ENCODE measurements at regions not wholly inside any gene's neighbourhood (a gene's known extent, or its start where the extent isn't known, plus 50 kb on each side); places are given as distances from the start of the nearest gene placed in this dataset.

GRCh38 chr13:65613004-65613403, 1617.1 kb downstream of the PCDH9 start:
- Histone ChIP-seq H3K4me3 (no peak overlapping the region), H3K27me3 (replicated peaks; ENCODE audit: insufficient read depth) (no peaks in the 10 kb centered on the region), H3K4me1 (ENCODE audit: control insufficient read depth in 1 of 2, low read depth in 2 of 2) (no peaks in the 10 kb centered on the region), H3K36me3 (no peaks in the 10 kb centered on the region), H3K27ac (no peak overlapping the region), H3K9me3 (no peaks in the 10 kb centered on the region)
- DNase-seq (ENCODE audit: low spot score) (no peak), ATAC-seq (ENCODE audit: insufficient number of reproducible peaks, low FRiP score, low read depth) (no peak)
- TF ChIP-seq CTCF (IDR thresholded peaks at IDR 0.05): no peak

- no peak for DNase-seq (ENCODE audit: low spot score)
- no peak for TF ChIP-seq CTCF (IDR thresholded peaks at IDR 0.05)
- Histone ChIP-seq H3K4me3 (no peak overlapping the region), H3K9me3 (no peaks in the 10 kb centered on the region), H3K27ac (no peak overlapping the region), H3K36me3 (no peaks in the 10 kb centered on the region), H3K4me1 (ENCODE audit: control insufficient read depth in 1 of 2, low read depth in 2 of 2) (no peaks in the 10 kb centered on the region), H3K27me3 (replicated peaks; ENCODE audit: insufficient read depth) (no peaks in the 10 kb centered on the region)
- ATAC-seq (ENCODE audit: insufficient number of reproducible peaks, low FRiP score, low read depth): no peak
These were observed 1620.8 kb downstream of the PCDH9 start for GRCh38 chr13:65609350-65609749.

- Histone ChIP-seq H3K4me1 (ENCODE audit: control insufficient read depth in 1 of 2, low read depth in 2 of 2) (no peaks in the 10 kb centered on the region), H3K36me3 (no peaks in the 10 kb centered on the region), H3K9me3 (no peaks in the 10 kb centered on the region), H3K27ac (no peak overlapping the region), H3K4me3 (no peak overlapping the region), H3K27me3 (replicated peaks; ENCODE audit: insufficient read depth) (no peaks in the 10 kb centered on the region)
- no peak for DNase-seq (ENCODE audit: low spot score)
- TF ChIP-seq CTCF (IDR thresholded peaks at IDR 0.05): no peak
- ATAC-seq (ENCODE audit: insufficient number of reproducible peaks, low FRiP score, low read depth): no peak
These were observed 1623.5 kb downstream of the PCDH9 start for GRCh38 chr13:65606622-65607021.

GRCh38 chr13:65605396-65605795, 1624.7 kb downstream of the PCDH9 start:
- H3K4me3 ChIP-seq: no peak overlapping the region
- ATAC-seq (ENCODE audit: insufficient number of reproducible peaks, low FRiP score, low read depth) (no peak), DNase-seq (ENCODE audit: low spot score) (no peak)
- H3K4me1 ChIP-seq (ENCODE audit: control insufficient read depth in 1 of 2, low read depth in 2 of 2): no peaks in the 10 kb centered on the region
- H3K27ac ChIP-seq: no peak overlapping the region
- no peak for TF ChIP-seq CTCF (IDR thresholded peaks at IDR 0.05)
- no peaks in the 10 kb centered on the region for H3K36me3 ChIP-seq
- no peaks in the 10 kb centered on the region for H3K27me3 ChIP-seq (replicated peaks; ENCODE audit: insufficient read depth)
- H3K9me3 ChIP-seq: no peaks in the 10 kb centered on the region

- no peaks in the 10 kb centered on the region for H3K27me3 ChIP-seq (replicated peaks; ENCODE audit: insufficient read depth)
- ATAC-seq (ENCODE audit: insufficient number of reproducible peaks, low FRiP score, low read depth): no peak
- no peak for DNase-seq (ENCODE audit: low spot score)
- H3K4me1 ChIP-seq (ENCODE audit: control insufficient read depth in 1 of 2, low read depth in 2 of 2): no peaks in the 10 kb centered on the region
- no peaks in the 10 kb centered on the region for H3K36me3 ChIP-seq
- H3K27ac ChIP-seq: no peak overlapping the region
- H3K4me3 ChIP-seq: no peak overlapping the region
- TF ChIP-seq CTCF (IDR thresholded peaks at IDR 0.05): no peak
- no peaks in the 10 kb centered on the region for H3K9me3 ChIP-seq
These were observed 1627.0 kb downstream of the PCDH9 start for GRCh38 chr13:65603160-65603559.
